ENCODE measurements at regions not wholly inside any gene's neighbourhood (a gene's known extent, or its start where the extent isn't known, plus 50 kb on each side); places are given as distances from the start of the nearest gene placed in this dataset.

- Histone ChIP-seq H3K79me2 (ENCODE audit: control insufficient read depth, low read length) (no peaks in the 10 kb centered on the region), H3K27me3 (ENCODE audit: control insufficient read depth, low read length) (no peaks in the 10 kb centered on the region), H3K4me1 (ENCODE audit: control insufficient read depth, low read length) (no peaks in the 10 kb centered on the region), H3F3A (ENCODE audit: control insufficient read depth, insufficient read depth) (no peaks in the 10 kb centered on the region), H3K27ac (ENCODE audit: low read depth, low read length) (no peak overlapping the region), H3K4me2 (ENCODE audit: low read length) (no peak overlapping the region), H3K9me2 (replicated peaks; ENCODE audit: control insufficient read depth, low read length) (no peaks in the 10 kb centered on the region), H4K20me1 (ENCODE audit: control insufficient read depth, insufficient read depth, low read depth, low read length) (no peaks in the 10 kb centered on the region), H3K9me3 (ENCODE audit: control insufficient read depth, insufficient read depth, low read length) (no peaks in the 10 kb centered on the region), H3K36me3 (ENCODE audit: control insufficient read depth, low read length) (no peaks in the 10 kb centered on the region), H3K4me3 (ENCODE audit: low read length) (no peak overlapping the region)
- TF ChIP-seq EZH2phosphoT487 (IDR thresholded peaks at IDR 0.05; ENCODE audit: borderline replicate concordance, low read length), result no peak
- no peak for TF ChIP-seq CTCF (IDR thresholded peaks at IDR 0.05; ENCODE audit: low read depth, low read length, poor library complexity, severe bottlenecking)
These were observed 223.5 kb upstream of the TUT7 start for GRCh38 chr9:86577420-86578333.

GRCh38 chr9:86575825-86576525 lies 221.8 kb upstream of the TUT7 start:
- Histone ChIP-seq H3K4me2 (ENCODE audit: low read length) (no peak overlapping the region), H3K27ac (ENCODE audit: low read depth, low read length) (no peak overlapping the region), H3K9me2 (replicated peaks; ENCODE audit: control insufficient read depth, low read length) (no peaks in the 10 kb centered on the region), H3K4me3 (ENCODE audit: low read length) (no peak overlapping the region), H3K9me3 (ENCODE audit: control insufficient read depth, insufficient read depth, low read length) (no peaks in the 10 kb centered on the region), H4K20me1 (ENCODE audit: control insufficient read depth, insufficient read depth, low read depth, low read length) (no peaks in the 10 kb centered on the region), H3K79me2 (ENCODE audit: control insufficient read depth, low read length) (no peaks in the 10 kb centered on the region), H3K36me3 (ENCODE audit: control insufficient read depth, low read length) (no peaks in the 10 kb centered on the region), H3K4me1 (ENCODE audit: control insufficient read depth, low read length) (no peaks in the 10 kb centered on the region), H3K27me3 (ENCODE audit: control insufficient read depth, low read length) (no peaks in the 10 kb centered on the region), H3F3A (ENCODE audit: control insufficient read depth, insufficient read depth) (no peaks in the 10 kb centered on the region)
- TF ChIP-seq EZH2phosphoT487 (IDR thresholded peaks at IDR 0.05; ENCODE audit: borderline replicate concordance, low read length), result no peak
- no peak for TF ChIP-seq CTCF (IDR thresholded peaks at IDR 0.05; ENCODE audit: low read depth, low read length, poor library complexity, severe bottlenecking)

GRCh38 chr9:86575137-86575536 lies 220.9 kb upstream of the TUT7 start:
- Histone ChIP-seq H3F3A (ENCODE audit: control insufficient read depth, insufficient read depth) (no peaks in the 10 kb centered on the region), H3K79me2 (ENCODE audit: control insufficient read depth, low read length) (no peaks in the 10 kb centered on the region), H3K36me3 (ENCODE audit: control insufficient read depth, low read length) (no peaks in the 10 kb centered on the region), H4K20me1 (ENCODE audit: control insufficient read depth, insufficient read depth, low read depth, low read length) (no peaks in the 10 kb centered on the region), H3K4me3 (ENCODE audit: low read length) (no peak overlapping the region), H3K27me3 (ENCODE audit: control insufficient read depth, low read length) (no peaks in the 10 kb centered on the region), H3K4me2 (ENCODE audit: low read length) (no peak overlapping the region), H3K9me3 (ENCODE audit: control insufficient read depth, insufficient read depth, low read length) (no peaks in the 10 kb centered on the region), H3K9me2 (replicated peaks; ENCODE audit: control insufficient read depth, low read length) (no peaks in the 10 kb centered on the region), H3K4me1 (ENCODE audit: control insufficient read depth, low read length) (no peaks in the 10 kb centered on the region), H3K27ac (ENCODE audit: low read depth, low read length) (no peak overlapping the region)
- no peak for TF ChIP-seq CTCF (IDR thresholded peaks at IDR 0.05; ENCODE audit: low read depth, low read length, poor library complexity, severe bottlenecking)
- TF ChIP-seq EZH2phosphoT487 (IDR thresholded peaks at IDR 0.05; ENCODE audit: borderline replicate concordance, low read length), result no peak

All from DOHH2 (cell line).